Neural cell (in vitro differentiated cells): ENCODE measurements at regions not wholly inside any gene's neighbourhood (a gene's known extent, or its start where the extent isn't known, plus 50 kb on each side); places are given as distances from the start of the nearest gene placed in this dataset.

Experiments
- CTCF ChIP-seq: fragments of 450-650 bp; IDR thresholded peaks from 2 replicates; pipeline ENCODE4 v1.5.1; 2014; ENCODE audit warnings: antibody characterized with exemption, mild to moderate bottlenecking, moderate library complexity; ENCODE audit not compliant: poor library complexity, severe bottlenecking
- EP300 ChIP-seq: fragments of 450-650 bp; conservative IDR thresholded peaks from 2 replicates; pipeline ENCODE4 v1.6.1; 2014; ENCODE audit warnings: antibody characterized with exemption, mild to moderate bottlenecking, moderate library complexity; ENCODE audit not compliant: poor library complexity, severe bottlenecking
- EZH2 ChIP-seq: fragments of 200-600, 300-800 bp; shearing (Covaris generic), sonication (generic); IDR thresholded peaks from 2 replicates; pipeline ENCODE4 v1.6.1; 2014; ENCODE audit warnings: antibody characterized with exemption, low read length, borderline replicate concordance, mild to moderate bottlenecking; ENCODE audit not compliant: insufficient read depth, poor library complexity, severe bottlenecking
- MXI1 ChIP-seq: fragments of 450-650 bp; conservative IDR thresholded peaks from 2 replicates; pipeline ENCODE4 v1.6.1; 2014; ENCODE audit warnings: antibody characterized with exemption, mild to moderate bottlenecking; ENCODE audit not compliant: poor library complexity, severe bottlenecking
- POLR2AphosphoS5 ChIP-seq: IDR thresholded peaks from 2 replicates; pipeline ENCODE4 v1.6.1; 2012
- REST ChIP-seq: IDR thresholded peaks from 2 replicates; pipeline ENCODE4 v1.6.1; 2012; ENCODE audit warnings: borderline replicate concordance
- TAF1 ChIP-seq: IDR thresholded peaks from 2 replicates; pipeline ENCODE4 v1.6.1; 2012; ENCODE audit warnings: low read depth

GRCh38 chr4:148716431-148717052, 274.3 kb upstream of the NR3C2 start:
- TF ChIP-seq CTCF = no peak
- TF ChIP-seq MXI1 = no peak
- no peak for TF ChIP-seq REST
- no peak for TF ChIP-seq EP300
- no peak for TF ChIP-seq EZH2
- no peak for TF ChIP-seq POLR2AphosphoS5
- TF ChIP-seq TAF1 = no peak
